VCaP (cell line): ENCODE measurements at regions not wholly inside any gene's neighbourhood (a gene's known extent, or its start where the extent isn't known, plus 50 kb on each side); places are given as distances from the start of the nearest gene placed in this dataset.

Source experiments
- H3K27ac ChIP-seq: fragments of 450-650 bp; 2 replicates; pipeline ENCODE4 v1.5.1; 2017
- CTCF ChIP-seq: fragments of 450-650 bp; conservative IDR thresholded peaks from 2 replicates; pipeline ENCODE4 v1.5.1; 2017; ENCODE audit warnings: mild to moderate bottlenecking, moderate library complexity

GRCh38 chr5:82340799-82341198, 62.6 kb upstream of the RPS23 start:
- H3K27ac ChIP-seq = no peak overlapping the region
- no peak for TF ChIP-seq CTCF

GRCh38 chr5:82339792-82340191, 61.6 kb upstream of the RPS23 start:
- TF ChIP-seq CTCF = no peak
- H3K27ac ChIP-seq = no peak overlapping the region

GRCh38 chr5:82338771-82339373, 60.7 kb upstream of the RPS23 start:
- H3K27ac ChIP-seq = no peak overlapping the region
- no peak for TF ChIP-seq CTCF

GRCh38 chr5:82336959-82337351, 58.8 kb upstream of the RPS23 start:
- no peak for TF ChIP-seq CTCF
- H3K27ac ChIP-seq = no peak overlapping the region

- H3K27ac ChIP-seq = no peak overlapping the region
- no peak for TF ChIP-seq CTCF
These were observed 58.2 kb upstream of the RPS23 start for GRCh38 chr5:82336226-82336958.

GRCh38 chr5:82335806-82336205, 57.7 kb upstream of the RPS23 start:
- no peak for TF ChIP-seq CTCF
- no peak overlapping the region for H3K27ac ChIP-seq

- TF ChIP-seq CTCF = no peak
These were observed 56.7 kb upstream of the RPS23 start for GRCh38 chr5:82334856-82335255.

More at GRCh38 chr5:82334856-82335255, 56.7 kb upstream of the RPS23 start:
- H3K27ac ChIP-seq = no peak overlapping the region
